AG04450 (cell line): ENCODE measurements at regions not wholly inside any gene's neighbourhood (a gene's known extent, or its start where the extent isn't known, plus 50 kb on each side); places are given as distances from the start of the nearest gene placed in this dataset.

Experiments
- CTCF ChIA-PET: fragments of 300-600, 350-600 bp; formaldehyde crosslinking; extraction: SDS; loops from one replicate; lab custom pipeline; 2022; ENCODE audit warnings: antibody characterized with exemption, inconsistent platforms; lab: Charles Lee
- POLR2A ChIA-PET: fragments of 350-600 bp; formaldehyde crosslinking; extraction: SDS; loops from one replicate; lab custom pipeline; 2021; ENCODE audit warnings: antibody characterized with exemption, inconsistent platforms; lab: Yijun Ruan, JAX
- DNase-seq: peaks from one replicate; pipeline ENCODE4 v3.0.0-alpha.2; 2011; ENCODE audit warnings: low read depth, low spot score
- H3K27ac ChIP-seq: one replicate; pipeline ENCODE4 v1.5.1; 2012; ENCODE audit warnings: low read depth, low read length, control low read depth
- H3K27me3 ChIP-seq: one replicate; pipeline ENCODE4 v1.6.0; 2012; ENCODE audit warnings: low read length; ENCODE audit not compliant: control insufficient read depth, insufficient read depth
- H3K4me3 ChIP-seq: 2 replicates; pipeline ENCODE4 v1.5.1; 2011; ENCODE audit warnings: mild to moderate bottlenecking, low read depth, low read length, control low read depth
- H3K9me3 ChIP-seq: 2 replicates; pipeline ENCODE4 v1.5.1; 2012; ENCODE audit warnings: low read length; ENCODE audit not compliant: control insufficient read depth, insufficient read depth
- TF ChIP-seq, protein P1 (sequence below): IDR thresholded peaks from 2 replicates; pipeline ENCODE4 v1.5.1; 2011; ENCODE audit warnings: low read depth, low read length, control low read depth, inconsistent platforms

DNA sequence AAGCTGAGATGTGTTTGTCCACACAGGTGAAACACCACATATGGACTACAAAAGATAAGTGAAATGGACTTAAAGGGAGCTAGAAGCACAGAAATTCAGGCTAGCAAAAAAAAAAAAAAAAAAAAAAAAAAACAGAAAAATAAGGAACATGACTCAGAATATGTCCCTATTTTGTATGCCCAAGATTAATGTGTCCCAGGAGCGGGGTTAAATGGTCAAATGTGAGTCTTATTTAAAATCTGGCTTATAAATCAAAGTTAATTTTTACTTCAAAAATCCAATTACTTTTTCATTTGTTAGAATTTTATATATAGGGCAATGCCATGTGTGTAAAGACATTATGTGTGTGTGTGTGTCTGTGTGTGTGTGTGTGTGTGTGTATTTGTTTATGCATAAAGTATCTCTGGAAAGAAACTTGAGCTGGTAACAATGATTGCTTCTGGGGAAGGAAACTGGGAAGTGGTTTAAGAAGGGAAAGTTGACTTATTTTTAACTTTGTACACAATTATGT, 986.5 kb downstream of the ROBO2 start:
- DNase-seq: no peak
- Histone ChIP-seq H3K27ac (no peak overlapping the region), H3K27me3 (no peaks in the 10 kb centered on the region), H3K9me3 (peaks cover 3% of the 10 kb centered on the region; the same call in 1 of the 2 replicates), H3K4me3 (no peak overlapping the region)
- ChIA-PET CTCF (no interaction called here), POLR2A (no interaction called here)
- TF ChIP-seq, protein P1, sequence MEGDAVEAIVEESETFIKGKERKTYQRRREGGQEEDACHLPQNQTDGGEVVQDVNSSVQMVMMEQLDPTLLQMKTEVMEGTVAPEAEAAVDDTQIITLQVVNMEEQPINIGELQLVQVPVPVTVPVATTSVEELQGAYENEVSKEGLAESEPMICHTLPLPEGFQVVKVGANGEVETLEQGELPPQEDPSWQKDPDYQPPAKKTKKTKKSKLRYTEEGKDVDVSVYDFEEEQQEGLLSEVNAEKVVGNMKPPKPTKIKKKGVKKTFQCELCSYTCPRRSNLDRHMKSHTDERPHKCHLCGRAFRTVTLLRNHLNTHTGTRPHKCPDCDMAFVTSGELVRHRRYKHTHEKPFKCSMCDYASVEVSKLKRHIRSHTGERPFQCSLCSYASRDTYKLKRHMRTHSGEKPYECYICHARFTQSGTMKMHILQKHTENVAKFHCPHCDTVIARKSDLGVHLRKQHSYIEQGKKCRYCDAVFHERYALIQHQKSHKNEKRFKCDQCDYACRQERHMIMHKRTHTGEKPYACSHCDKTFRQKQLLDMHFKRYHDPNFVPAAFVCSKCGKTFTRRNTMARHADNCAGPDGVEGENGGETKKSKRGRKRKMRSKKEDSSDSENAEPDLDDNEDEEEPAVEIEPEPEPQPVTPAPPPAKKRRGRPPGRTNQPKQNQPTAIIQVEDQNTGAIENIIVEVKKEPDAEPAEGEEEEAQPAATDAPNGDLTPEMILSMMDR: no peak

DNA sequence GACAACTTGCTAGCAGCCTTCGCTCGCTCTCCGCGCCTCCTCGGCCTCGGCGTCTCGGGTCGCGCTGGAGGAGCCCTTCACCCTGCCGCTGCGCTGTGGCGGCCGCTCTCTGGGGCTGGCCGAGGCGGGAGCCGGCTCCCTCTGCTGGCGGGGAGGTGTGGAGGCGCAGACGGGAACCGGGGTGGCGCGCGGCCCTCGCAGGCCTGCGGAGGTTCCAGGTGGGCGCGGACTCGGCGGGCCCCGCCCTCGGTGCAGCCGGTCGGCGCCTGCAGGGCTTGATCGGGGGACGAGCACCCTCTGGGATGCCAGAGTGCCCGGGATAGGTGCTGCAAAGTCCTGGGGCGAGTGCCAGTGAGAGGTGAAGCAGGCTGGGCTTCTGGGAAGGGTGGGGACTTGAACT, 989.9 kb downstream of the ROBO2 start:
- no peak overlapping the region for H3K27ac ChIP-seq
- TF ChIP-seq, protein P1: no peak
- H3K9me3 ChIP-seq: peaks cover 3% of the 10 kb centered on the region; the same call in 1 of the 2 replicates
- DNase-seq: no peak
- H3K4me3 ChIP-seq: no peak overlapping the region
- ChIA-PET CTCF (no interaction called here), POLR2A (no interaction called here)
- no peaks in the 10 kb centered on the region for H3K27me3 ChIP-seq

GRCh38 chr3:78035131-78035641, 995.3 kb downstream of the ROBO2 start:
- CTCF ChIA-PET: no interaction called here
- POLR2A ChIA-PET: no interaction called here
- no peak overlapping the region for H3K4me3 ChIP-seq
- H3K27me3 ChIP-seq: no peaks in the 10 kb centered on the region
- no peaks in the 10 kb centered on the region for H3K9me3 ChIP-seq
- no peak for DNase-seq
- TF ChIP-seq, protein P1: no peak
- no peak overlapping the region for H3K27ac ChIP-seq

- Histone ChIP-seq H3K9me3 (no peaks in the 10 kb centered on the region), H3K4me3 (no peak overlapping the region), H3K27me3 (no peaks in the 10 kb centered on the region), H3K27ac (no peak overlapping the region)
- CTCF ChIA-PET: no interaction called here
- POLR2A ChIA-PET: no interaction called here
- TF ChIP-seq, protein P1: no peak
- no peak for DNase-seq
Measured at GRCh38 chr3:78041486-78041885, 1001.6 kb downstream of the ROBO2 start.

DNA sequence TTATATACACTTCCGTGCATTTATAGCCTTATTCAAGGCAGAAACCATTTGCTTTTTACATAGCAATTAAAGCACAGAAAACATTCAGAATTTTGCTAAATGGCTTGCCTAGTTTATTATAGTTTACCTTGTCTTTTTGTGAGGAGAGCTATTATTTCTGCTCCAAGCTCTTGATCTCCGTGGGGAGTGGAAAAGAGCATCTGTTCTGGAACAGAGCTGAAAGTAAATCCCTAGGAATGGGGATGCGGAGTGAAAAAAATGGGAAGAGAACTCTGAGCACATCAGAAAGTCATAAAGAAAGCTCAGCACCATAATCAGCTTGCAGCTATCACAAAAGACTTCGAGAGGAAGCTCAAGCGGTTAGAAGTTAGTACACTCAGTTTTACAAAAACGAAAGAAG, 1006.7 kb downstream of the ROBO2 start:
- CTCF ChIA-PET: no interaction called here
- H3K4me3 ChIP-seq: no peak overlapping the region

More for the DNA sequence above, 1006.7 kb downstream of the ROBO2 start:
- POLR2A ChIA-PET: no interaction called here
- no peak overlapping the region for H3K27ac ChIP-seq
- TF ChIP-seq, protein P1: no peak
- DNase-seq: no peak
- H3K9me3 ChIP-seq: no peaks in the 10 kb centered on the region
- H3K27me3 ChIP-seq: no peaks in the 10 kb centered on the region
